BE2C (cell line): ENCODE measurements at regions not wholly inside any gene's neighbourhood (a gene's known extent, or its start where the extent isn't known, plus 50 kb on each side); places are given as distances from the start of the nearest gene placed in this dataset.
"Not testable (repeated sequence)": the region's sequence is repeated elsewhere in the genome, so short reads cannot be mapped to it uniquely, and the experiment has no call there.

Experiments used
- DNase-seq: peaks from one replicate; pipeline ENCODE4 v3.0.0-alpha.2; 2020
- H3K27me3 ChIP-seq: fragments of 250-450 bp; sonication (Bioruptor Pico); 2 replicates; pipeline ENCODE4 v1.5.1; 2020; ENCODE audit warnings: mild to moderate bottlenecking
- H3K36me3 ChIP-seq: fragments of 250-450 bp; sonication (Bioruptor Pico); 2 replicates; pipeline ENCODE4 v1.5.1; 2020; ENCODE audit warnings: mild to moderate bottlenecking
- H3K4me1 ChIP-seq: fragments of 250-450 bp; sonication (Bioruptor Pico); 2 replicates; pipeline ENCODE4 v1.5.1; 2020
- H3K4me3 ChIP-seq: 2 replicates; pipeline ENCODE4 v1.5.1; 2011; ENCODE audit warnings: low read depth, low read length
- H3K9me3 ChIP-seq: fragments of 250-450 bp; sonication (Bioruptor Pico); 2 replicates; pipeline ENCODE4 v1.5.1; 2020
- TF ChIP-seq, protein P1 (sequence below): IDR thresholded peaks from 2 replicates; pipeline ENCODE4 v1.5.1; 2012; ENCODE audit warnings: mild to moderate bottlenecking, low read depth, low read length

DNA sequence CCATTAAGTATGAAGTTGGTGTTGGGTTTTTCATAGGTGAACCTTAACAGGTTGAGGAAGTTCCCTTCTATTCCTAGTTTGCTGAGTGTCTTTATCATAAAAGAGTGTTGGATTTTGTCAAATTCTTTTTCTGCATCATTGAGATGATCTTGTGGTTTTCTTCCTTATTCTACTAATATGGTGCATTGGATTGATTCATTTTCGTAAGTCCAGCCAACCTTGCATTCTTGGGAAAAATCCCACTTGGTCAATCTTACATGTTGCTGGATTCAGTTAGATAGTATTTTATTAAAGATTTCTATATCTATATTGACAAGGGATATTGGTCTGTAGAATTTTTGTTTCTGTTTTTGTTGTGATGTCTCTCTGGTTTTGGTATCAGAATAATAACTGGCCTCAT, 83.7 kb upstream of the C15orf39 start:
- Histone ChIP-seq H3K9me3 (no peaks in the 10 kb centered on the region; the same call in none of the 2 replicates), H3K27me3 (no peaks in the 10 kb centered on the region), H3K36me3 (no peaks in the 10 kb centered on the region), H3K4me1 (no peaks in the 10 kb centered on the region), H3K4me3 (no peak overlapping the region)
- DNase-seq = no peak
- TF ChIP-seq, protein P1, sequence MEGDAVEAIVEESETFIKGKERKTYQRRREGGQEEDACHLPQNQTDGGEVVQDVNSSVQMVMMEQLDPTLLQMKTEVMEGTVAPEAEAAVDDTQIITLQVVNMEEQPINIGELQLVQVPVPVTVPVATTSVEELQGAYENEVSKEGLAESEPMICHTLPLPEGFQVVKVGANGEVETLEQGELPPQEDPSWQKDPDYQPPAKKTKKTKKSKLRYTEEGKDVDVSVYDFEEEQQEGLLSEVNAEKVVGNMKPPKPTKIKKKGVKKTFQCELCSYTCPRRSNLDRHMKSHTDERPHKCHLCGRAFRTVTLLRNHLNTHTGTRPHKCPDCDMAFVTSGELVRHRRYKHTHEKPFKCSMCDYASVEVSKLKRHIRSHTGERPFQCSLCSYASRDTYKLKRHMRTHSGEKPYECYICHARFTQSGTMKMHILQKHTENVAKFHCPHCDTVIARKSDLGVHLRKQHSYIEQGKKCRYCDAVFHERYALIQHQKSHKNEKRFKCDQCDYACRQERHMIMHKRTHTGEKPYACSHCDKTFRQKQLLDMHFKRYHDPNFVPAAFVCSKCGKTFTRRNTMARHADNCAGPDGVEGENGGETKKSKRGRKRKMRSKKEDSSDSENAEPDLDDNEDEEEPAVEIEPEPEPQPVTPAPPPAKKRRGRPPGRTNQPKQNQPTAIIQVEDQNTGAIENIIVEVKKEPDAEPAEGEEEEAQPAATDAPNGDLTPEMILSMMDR = no peak

GRCh38 chr15:75119312-75119711, 82.4 kb upstream of the C15orf39 start:
- not testable (repeated sequence) for H3K36me3 ChIP-seq, H3K27me3 ChIP-seq, DNase-seq, H3K9me3 ChIP-seq, H3K4me3 ChIP-seq, H3K4me1 ChIP-seq

DNA sequence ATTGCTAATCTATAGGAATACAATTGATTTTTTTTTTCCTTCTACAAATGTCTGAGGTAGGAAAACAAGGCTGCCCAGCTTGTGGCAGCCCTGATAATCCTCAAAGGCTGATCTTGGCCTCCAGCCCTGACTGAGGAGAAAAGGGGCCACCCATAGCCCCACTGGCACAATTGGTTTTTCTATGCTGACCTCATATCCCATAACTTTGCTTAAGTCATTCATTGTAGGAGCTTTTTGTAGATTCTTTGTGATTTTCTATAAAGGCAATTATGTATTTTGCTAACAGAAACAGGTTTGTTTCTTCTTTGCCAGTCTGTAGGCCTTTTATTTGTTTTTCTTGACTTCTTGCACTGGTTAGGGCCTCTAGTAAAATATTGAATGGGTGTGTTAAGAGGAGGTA, 80.2 kb upstream of the C15orf39 start:
- TF ChIP-seq, protein P1 = no peak
- Histone ChIP-seq H3K27me3 (no peaks in the 10 kb centered on the region), H3K4me3 (no peak overlapping the region), H3K36me3 (no peaks in the 10 kb centered on the region), H3K9me3 (no peaks in the 10 kb centered on the region), H3K4me1 (no peaks in the 10 kb centered on the region)
- no peak for DNase-seq

DNA sequence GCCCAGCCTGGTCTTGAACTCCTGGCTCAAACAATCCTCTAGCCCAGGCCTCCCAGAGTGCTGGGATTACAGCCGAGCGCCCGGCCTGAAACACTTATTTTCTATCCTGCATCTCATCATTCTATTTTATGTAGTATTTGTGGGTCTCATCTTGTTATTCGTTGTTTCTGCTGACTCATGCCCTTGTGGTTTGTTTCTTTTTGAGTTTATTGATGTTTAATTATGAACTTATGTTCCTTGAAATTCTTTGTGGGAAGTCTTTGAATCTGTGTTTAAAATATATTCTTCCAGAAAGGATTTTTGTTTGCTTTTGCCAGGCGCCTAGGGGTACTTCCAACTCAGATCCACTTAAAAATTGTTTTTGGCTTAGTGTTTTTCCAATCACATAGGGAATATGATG, 78.3 kb upstream of the C15orf39 start:
- TF ChIP-seq, protein P1 = no peak
- DNase-seq = no peak
- H3K4me1 ChIP-seq = no peaks in the 10 kb centered on the region

DNA sequence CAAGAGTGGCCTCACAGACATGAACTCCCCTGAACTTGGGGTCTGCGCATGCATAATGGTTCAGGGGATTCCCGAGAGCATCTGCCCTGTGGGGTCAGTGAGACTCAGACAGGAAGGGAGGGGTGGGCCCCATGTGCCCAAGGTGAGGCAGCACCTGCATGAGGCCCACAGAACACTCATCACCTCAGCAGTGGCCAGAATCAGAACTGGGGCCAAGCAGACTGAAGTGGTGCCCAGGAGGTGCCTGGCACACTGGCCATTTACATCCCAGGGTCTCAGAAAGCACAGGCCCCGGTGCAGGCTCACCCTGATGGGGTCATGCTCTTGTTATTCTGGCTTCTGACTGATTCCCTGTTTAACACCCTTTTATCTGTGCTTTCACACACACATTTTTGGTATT, 77.4 kb upstream of the C15orf39 start:
- H3K4me1 ChIP-seq, H3K36me3 ChIP-seq, DNase-seq, H3K9me3 ChIP-seq, H3K27me3 ChIP-seq, H3K4me3 ChIP-seq: not testable (repeated sequence)

More for the DNA sequence above, 78.3 kb upstream of the C15orf39 start:
- Histone ChIP-seq H3K4me3 (no peak overlapping the region), H3K36me3 (no peaks in the 10 kb centered on the region), H3K9me3 (no peaks in the 10 kb centered on the region), H3K27me3 (no peaks in the 10 kb centered on the region)

- no peaks in the 10 kb centered on the region for H3K4me1 ChIP-seq
These were observed 75.7 kb upstream of the C15orf39 start for GRCh38 chr15:75125935-75126334.

DNA sequence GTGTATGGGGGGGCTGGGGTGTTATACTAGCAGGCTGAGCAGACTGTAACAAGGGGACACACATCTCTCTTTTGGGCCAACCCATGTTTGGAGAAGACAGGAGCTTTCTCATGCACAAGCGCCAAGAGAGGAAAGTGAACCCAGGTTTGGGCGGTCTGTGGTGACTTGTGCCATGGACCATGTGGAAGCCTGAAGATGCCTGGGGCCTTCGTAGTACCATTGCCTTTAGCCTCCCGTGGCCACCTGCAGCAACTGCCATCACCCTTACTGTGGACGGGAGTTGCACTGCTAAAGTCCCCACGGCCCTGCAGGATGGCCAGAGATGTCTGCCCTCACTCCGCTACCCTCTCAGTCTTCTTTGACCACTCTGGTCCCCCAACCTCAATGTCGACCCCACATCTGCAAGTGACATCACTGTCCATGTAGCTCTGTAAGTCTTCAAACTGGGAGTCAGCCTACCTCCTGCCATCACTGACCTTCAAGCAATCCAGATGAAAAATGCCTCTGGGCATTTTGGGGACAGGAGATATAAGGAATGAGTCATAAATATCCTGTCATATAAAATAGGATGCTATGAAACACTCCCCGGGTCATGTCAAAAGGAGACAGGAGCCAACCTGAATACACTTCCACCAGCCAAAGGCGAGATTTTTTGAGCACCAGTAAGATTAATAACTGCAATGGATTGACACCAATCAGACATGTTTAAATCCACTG, 74.7 kb upstream of the C15orf39 start:
- H3K4me1 ChIP-seq = no peaks in the 10 kb centered on the region

More at GRCh38 chr15:75125935-75126334, 75.7 kb upstream of the C15orf39 start:
- TF ChIP-seq, protein P1 = no peak
- Histone ChIP-seq H3K27me3 (no peaks in the 10 kb centered on the region), H3K9me3 (no peaks in the 10 kb centered on the region), H3K4me3 (no peak overlapping the region), H3K36me3 (no peaks in the 10 kb centered on the region)
- no peak for DNase-seq

More for the DNA sequence above, 74.7 kb upstream of the C15orf39 start:
- Histone ChIP-seq H3K36me3 (no peaks in the 10 kb centered on the region), H3K9me3 (no peaks in the 10 kb centered on the region), H3K4me3 (no peak overlapping the region), H3K27me3 (no peaks in the 10 kb centered on the region)
- DNase-seq = no peak
- TF ChIP-seq, protein P1 = no peak
